Panc1 (cell line): ENCODE measurements at regions not wholly inside any gene's neighbourhood (a gene's known extent, or its start where the extent isn't known, plus 50 kb on each side); places are given as distances from the start of the nearest gene placed in this dataset.

Experiments
- ATAC-seq: fragments of 200-7000 bp; cut with Tn5 transposase; 2 replicates; pipeline ENCODE4 v1.9.1; 2020; ENCODE audit warnings: mild to moderate bottlenecking, moderate library complexity
- BruUV-seq: library from RNA; stranded (reverse); fragments of 400-500 nt; replicated peaks from 2 replicates; lab custom pipeline; 2021; lab: Mats Ljungman, UMichigan
- CTCF ChIA-PET: fragments of 300-600 bp; sonication (Branson Sonifier 250); formaldehyde crosslinking; loops from one replicate; lab custom pipeline; 2022; ENCODE audit warnings: antibody characterized with exemption; lab: Charles Lee
- POLR2A ChIA-PET: fragments of 300-600 bp; sonication (Branson Sonifier 250); formaldehyde crosslinking; loops from one replicate; lab custom pipeline; 2022; ENCODE audit warnings: antibody characterized with exemption; lab: Charles Lee
- DNase-seq: peaks from one replicate; pipeline ENCODE4 v3.0.0-alpha.2; 2010; ENCODE audit warnings: low read depth, low spot score
- H3K27ac ChIP-seq: 2 replicates; pipeline ENCODE4 v1.5.1; 2011; ENCODE audit warnings: mild to moderate bottlenecking, low read length, inconsistent platforms
- H3K27me3 ChIP-seq: fragments of 200-500 bp; sonication (Bioruptor generic); 2 replicates; pipeline ENCODE4 v1.6.0; 2014; ENCODE audit warnings: low read length, inconsistent platforms; ENCODE audit not compliant: control insufficient read depth, insufficient read depth
- H3K36me3 ChIP-seq: fragments of 200-500 bp; sonication (Bioruptor generic); 2 replicates; pipeline ENCODE4 v1.5.1; 2014; ENCODE audit warnings: inconsistent platforms, mild to moderate bottlenecking, low read length, moderate library complexity; ENCODE audit not compliant: control insufficient read depth, insufficient read depth
- H3K4me1 ChIP-seq: 2 replicates; pipeline ENCODE4 v1.5.1; 2011; ENCODE audit warnings: inconsistent platforms, mild to moderate bottlenecking, low read length, moderate library complexity; ENCODE audit not compliant: control insufficient read depth, insufficient read depth
- H3K4me3 ChIP-seq, 2 experiments: 2 replicates each; pipeline ENCODE4 v1.5.1; 2011 to 2012; ENCODE audit warnings: low read depth in 2 of 2, low read length in 2 of 2, mild to moderate bottlenecking in 2 of 2, inconsistent platforms in 1 of 2, moderate library complexity in 1 of 2
- H3K9me3 ChIP-seq: fragments of 200-500 bp; sonication (Bioruptor generic); 2 replicates; pipeline ENCODE4 v1.5.1; 2014; ENCODE audit warnings: low read depth, mild to moderate bottlenecking, inconsistent platforms, low read length, moderate library complexity; ENCODE audit not compliant: control insufficient read depth, insufficient read depth
- POLR2AphosphoS5 ChIP-seq: IDR thresholded peaks from 2 replicates; pipeline ENCODE4 v1.6.1; 2012; ENCODE audit warnings: mild to moderate bottlenecking, low read depth, low read length, moderate library complexity
- SIN3A ChIP-seq: IDR thresholded peaks from 2 replicates; pipeline ENCODE4 v1.6.1; 2012; ENCODE audit warnings: low read depth, mild to moderate bottlenecking, low read length, moderate library complexity, borderline replicate concordance; ENCODE audit not compliant: insufficient read depth
- TCF7L2 ChIP-seq: IDR thresholded peaks from 2 replicates; pipeline ENCODE4 v1.6.1; 2011; ENCODE audit warnings: mild to moderate bottlenecking, low read depth, low read length, inconsistent platforms
- in situ Hi-C: cut with HindIII; loops from 2 replicates; pipeline ENCODE4 v1.10.0; 2016; ENCODE audit warnings: low sequenced_read_pairs, low pct_unique_long_range_greater_than_20kb
- intact Hi-C: fragments of 100-400 bp; cut with micrococcal nuclease; formaldehyde crosslinking; loops from one replicate; pipeline ENCODE4 v1.10.0; 2022; ENCODE audit not compliant: unreplicated experiment
- TF ChIP-seq, protein P1 (sequence below), 2 experiments: IDR thresholded peaks; 2 replicates each; pipeline ENCODE4 v1.6.1; 2011 to 2012; ENCODE audit warnings: low read depth in 2 of 2, control low read depth in 1 of 2, low read length in 1 of 2, mild to moderate bottlenecking in 1 of 2, moderate library complexity in 1 of 2; ENCODE audit not compliant: insufficient read depth in 1 of 2
- TF ChIP-seq, protein P2 (sequence below): fragments of 450-650 bp; IDR thresholded peaks from 2 replicates; pipeline ENCODE4 v1.5.1; 2017; ENCODE audit warnings: mild to moderate bottlenecking

DNA sequence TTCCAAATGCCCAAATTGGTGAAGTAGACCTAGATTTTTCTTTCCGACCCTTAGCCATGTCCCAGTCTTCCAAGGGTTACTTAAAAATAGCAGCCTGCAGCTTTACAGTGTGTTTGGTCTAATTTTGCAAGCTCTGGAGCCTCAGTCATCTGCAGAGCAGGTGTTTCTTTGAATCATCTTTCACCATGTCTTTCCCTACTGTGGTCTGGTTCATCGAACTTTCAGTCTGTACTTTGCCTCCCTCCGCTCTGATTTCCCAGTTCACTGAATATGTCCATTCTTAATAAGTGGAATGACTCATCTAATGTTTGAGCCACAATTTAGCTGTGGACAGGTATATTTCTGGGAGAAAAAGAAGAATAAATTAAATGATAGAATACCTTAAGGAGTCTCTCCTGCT, 1060.7 kb downstream of the EFNA5 start:
- TF ChIP-seq, protein P1, sequence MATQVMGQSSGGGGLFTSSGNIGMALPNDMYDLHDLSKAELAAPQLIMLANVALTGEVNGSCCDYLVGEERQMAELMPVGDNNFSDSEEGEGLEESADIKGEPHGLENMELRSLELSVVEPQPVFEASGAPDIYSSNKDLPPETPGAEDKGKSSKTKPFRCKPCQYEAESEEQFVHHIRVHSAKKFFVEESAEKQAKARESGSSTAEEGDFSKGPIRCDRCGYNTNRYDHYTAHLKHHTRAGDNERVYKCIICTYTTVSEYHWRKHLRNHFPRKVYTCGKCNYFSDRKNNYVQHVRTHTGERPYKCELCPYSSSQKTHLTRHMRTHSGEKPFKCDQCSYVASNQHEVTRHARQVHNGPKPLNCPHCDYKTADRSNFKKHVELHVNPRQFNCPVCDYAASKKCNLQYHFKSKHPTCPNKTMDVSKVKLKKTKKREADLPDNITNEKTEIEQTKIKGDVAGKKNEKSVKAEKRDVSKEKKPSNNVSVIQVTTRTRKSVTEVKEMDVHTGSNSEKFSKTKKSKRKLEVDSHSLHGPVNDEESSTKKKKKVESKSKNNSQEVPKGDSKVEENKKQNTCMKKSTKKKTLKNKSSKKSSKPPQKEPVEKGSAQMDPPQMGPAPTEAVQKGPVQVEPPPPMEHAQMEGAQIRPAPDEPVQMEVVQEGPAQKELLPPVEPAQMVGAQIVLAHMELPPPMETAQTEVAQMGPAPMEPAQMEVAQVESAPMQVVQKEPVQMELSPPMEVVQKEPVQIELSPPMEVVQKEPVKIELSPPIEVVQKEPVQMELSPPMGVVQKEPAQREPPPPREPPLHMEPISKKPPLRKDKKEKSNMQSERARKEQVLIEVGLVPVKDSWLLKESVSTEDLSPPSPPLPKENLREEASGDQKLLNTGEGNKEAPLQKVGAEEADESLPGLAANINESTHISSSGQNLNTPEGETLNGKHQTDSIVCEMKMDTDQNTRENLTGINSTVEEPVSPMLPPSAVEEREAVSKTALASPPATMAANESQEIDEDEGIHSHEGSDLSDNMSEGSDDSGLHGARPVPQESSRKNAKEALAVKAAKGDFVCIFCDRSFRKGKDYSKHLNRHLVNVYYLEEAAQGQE (IDR thresholded peaks at IDR 0.05; ENCODE audit: insufficient read depth in 1 of 2, low read depth in 2 of 2, low read length in 1 of 2) = no peak
- TF ChIP-seq SIN3A (no peak), TCF7L2 (no peak), POLR2AphosphoS5 (no peak)
- TF ChIP-seq, protein P2, sequence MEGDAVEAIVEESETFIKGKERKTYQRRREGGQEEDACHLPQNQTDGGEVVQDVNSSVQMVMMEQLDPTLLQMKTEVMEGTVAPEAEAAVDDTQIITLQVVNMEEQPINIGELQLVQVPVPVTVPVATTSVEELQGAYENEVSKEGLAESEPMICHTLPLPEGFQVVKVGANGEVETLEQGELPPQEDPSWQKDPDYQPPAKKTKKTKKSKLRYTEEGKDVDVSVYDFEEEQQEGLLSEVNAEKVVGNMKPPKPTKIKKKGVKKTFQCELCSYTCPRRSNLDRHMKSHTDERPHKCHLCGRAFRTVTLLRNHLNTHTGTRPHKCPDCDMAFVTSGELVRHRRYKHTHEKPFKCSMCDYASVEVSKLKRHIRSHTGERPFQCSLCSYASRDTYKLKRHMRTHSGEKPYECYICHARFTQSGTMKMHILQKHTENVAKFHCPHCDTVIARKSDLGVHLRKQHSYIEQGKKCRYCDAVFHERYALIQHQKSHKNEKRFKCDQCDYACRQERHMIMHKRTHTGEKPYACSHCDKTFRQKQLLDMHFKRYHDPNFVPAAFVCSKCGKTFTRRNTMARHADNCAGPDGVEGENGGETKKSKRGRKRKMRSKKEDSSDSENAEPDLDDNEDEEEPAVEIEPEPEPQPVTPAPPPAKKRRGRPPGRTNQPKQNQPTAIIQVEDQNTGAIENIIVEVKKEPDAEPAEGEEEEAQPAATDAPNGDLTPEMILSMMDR = no peak
- H3K36me3 ChIP-seq = no peaks in the 10 kb centered on the region
- DNase-seq = no peak
- H3K9me3 ChIP-seq = no peaks in the 10 kb centered on the region
- no peak overlapping the region for H3K27ac ChIP-seq
- intact Hi-C loops = no loop called here
- no peak for ATAC-seq
- no peaks in the 10 kb centered on the region for H3K4me1 ChIP-seq
- no TSS peak for BruUV-seq
- ChIA-PET POLR2A (no interaction called here), CTCF (no interaction called here)
- H3K27me3 ChIP-seq = no peaks in the 10 kb centered on the region
- in situ Hi-C loops = no loop called here
- no peak overlapping the region for H3K4me3 ChIP-seq

DNA sequence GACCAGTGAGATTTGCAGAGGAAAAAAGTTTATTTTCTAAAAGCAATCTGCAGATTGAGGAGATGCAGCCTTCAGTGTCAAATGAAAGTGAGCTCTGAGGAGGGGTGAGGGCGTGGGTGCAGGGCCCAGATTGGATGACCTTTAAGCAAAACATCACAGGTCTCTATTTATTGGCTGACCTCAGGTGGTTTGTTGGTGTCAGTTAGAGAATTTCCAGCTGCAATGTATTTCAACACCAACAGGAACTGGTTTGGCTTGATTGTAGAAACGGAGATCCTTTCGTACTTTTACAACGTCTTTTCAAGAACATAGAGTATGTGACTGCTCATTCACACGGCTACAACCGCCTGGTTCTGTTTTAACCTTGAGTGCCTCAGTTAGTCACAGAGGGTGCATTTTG, 1069.1 kb downstream of the EFNA5 start:
- Histone ChIP-seq H3K36me3 (no peaks in the 10 kb centered on the region), H3K9me3 (no peaks in the 10 kb centered on the region), H3K27me3 (no peaks in the 10 kb centered on the region), H3K4me3 (no peak overlapping the region), H3K27ac (no peak overlapping the region), H3K4me1 (no peaks in the 10 kb centered on the region)
- TF ChIP-seq SIN3A (no peak), TCF7L2 (no peak)
- TF ChIP-seq, protein P1 (IDR thresholded peaks at IDR 0.05; ENCODE audit: insufficient read depth in 1 of 2, low read depth in 2 of 2, low read length in 1 of 2) = no peak
- no peak for ATAC-seq
- intact Hi-C loops (no loop called here), in situ Hi-C loops (no loop called here)
- no peak for DNase-seq
- BruUV-seq = no TSS peak
- ChIA-PET CTCF (no interaction called here), POLR2A (no interaction called here)
